Loucy (cell line): ENCODE measurements at regions not wholly inside any gene's neighbourhood (a gene's known extent, or its start where the extent isn't known, plus 50 kb on each side); places are given as distances from the start of the nearest gene placed in this dataset.

Experiments
- EZH2phosphoT487 ChIP-seq: fragments of 200-600 bp; IDR thresholded peaks from 2 replicates; pipeline ENCODE4 v1.6.1; 2018; ENCODE audit warnings: antibody characterized with exemption, mild to moderate bottlenecking, moderate library complexity, borderline replicate concordance
- TF ChIP-seq, protein P1 (sequence below): fragments of 200-600 bp; sonication (generic); conservative IDR thresholded peaks from 2 replicates; pipeline ENCODE4 v1.5.1; 2014; ENCODE audit warnings: mild to moderate bottlenecking, antibody characterized with exemption, low read length

DNA sequence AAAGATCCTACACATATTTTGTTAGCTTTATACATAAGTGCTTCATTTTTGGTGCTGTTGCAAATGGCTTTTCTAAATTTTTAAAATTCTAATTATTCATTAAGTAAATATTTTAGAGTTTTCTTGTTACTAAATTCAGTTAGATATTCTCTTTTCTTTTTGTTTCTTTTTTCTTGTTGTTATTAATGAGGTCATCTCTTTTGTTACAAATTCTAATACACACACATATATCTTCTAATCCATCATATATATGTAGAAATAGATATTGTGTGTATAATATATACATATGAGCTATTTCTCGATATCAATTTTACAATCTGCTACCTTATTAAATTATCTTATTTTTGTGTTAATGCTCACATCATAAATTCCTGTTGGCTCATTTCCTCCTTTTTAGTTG lies 255.9 kb downstream of the GALR1 start:
- TF ChIP-seq, protein P1, sequence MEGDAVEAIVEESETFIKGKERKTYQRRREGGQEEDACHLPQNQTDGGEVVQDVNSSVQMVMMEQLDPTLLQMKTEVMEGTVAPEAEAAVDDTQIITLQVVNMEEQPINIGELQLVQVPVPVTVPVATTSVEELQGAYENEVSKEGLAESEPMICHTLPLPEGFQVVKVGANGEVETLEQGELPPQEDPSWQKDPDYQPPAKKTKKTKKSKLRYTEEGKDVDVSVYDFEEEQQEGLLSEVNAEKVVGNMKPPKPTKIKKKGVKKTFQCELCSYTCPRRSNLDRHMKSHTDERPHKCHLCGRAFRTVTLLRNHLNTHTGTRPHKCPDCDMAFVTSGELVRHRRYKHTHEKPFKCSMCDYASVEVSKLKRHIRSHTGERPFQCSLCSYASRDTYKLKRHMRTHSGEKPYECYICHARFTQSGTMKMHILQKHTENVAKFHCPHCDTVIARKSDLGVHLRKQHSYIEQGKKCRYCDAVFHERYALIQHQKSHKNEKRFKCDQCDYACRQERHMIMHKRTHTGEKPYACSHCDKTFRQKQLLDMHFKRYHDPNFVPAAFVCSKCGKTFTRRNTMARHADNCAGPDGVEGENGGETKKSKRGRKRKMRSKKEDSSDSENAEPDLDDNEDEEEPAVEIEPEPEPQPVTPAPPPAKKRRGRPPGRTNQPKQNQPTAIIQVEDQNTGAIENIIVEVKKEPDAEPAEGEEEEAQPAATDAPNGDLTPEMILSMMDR, result no peak
- no peak for TF ChIP-seq EZH2phosphoT487
